Kidney (tissue), 13 donors: ENCODE measurements at regions not wholly inside any gene's neighbourhood (a gene's known extent, or its start where the extent isn't known, plus 50 kb on each side); places are given as distances from the start of the nearest gene placed in this dataset.
A peak's percentile ranks its signal among the peaks of the same experiment; 100 is the strongest.

ENCODE experiments used
- DNase-seq, 5 donors: peaks; one replicate each; pipeline ENCODE4 v3.0.0-alpha.2; 2013 to 2020
- FAIRE-seq: peaks from 2 replicates; lab custom pipeline; 2012; peaks lifted over from hg19 to GRCh38; lab: Jason Lieb, UNC
- H3K27ac ChIP-seq, 2 donors: one replicate each; pipeline ENCODE4 v1.7.0; 2013; ENCODE audit warnings: low read depth in 2 of 2, low read length in 2 of 2, inconsistent platforms in 1 of 2
- H3K27me3 ChIP-seq: one replicate; pipeline ENCODE4 v1.7.1; 2013; ENCODE audit warnings: low read length, inconsistent platforms; ENCODE audit not compliant: control insufficient read depth, insufficient read depth
- H3K36me3 ChIP-seq, 3 donors: one replicate each; pipeline versions ENCODE4 v1.7.0 to v1.7.1; 2013; ENCODE audit warnings: low read length in 3 of 3, control low read depth in 1 of 3, inconsistent platforms in 1 of 3; ENCODE audit not compliant: insufficient read depth in 3 of 3, control insufficient read depth in 2 of 3
- H3K4me1 ChIP-seq, 3 donors: one replicate each; pipeline versions ENCODE4 v1.7.0 to v1.7.1; 2013; ENCODE audit warnings: low read length in 3 of 3, inconsistent platforms in 1 of 3, low read depth in 1 of 3; ENCODE audit not compliant: control insufficient read depth in 2 of 3, insufficient read depth in 2 of 3
- H3K4me3 ChIP-seq, 3 donors: one replicate each; pipeline versions ENCODE4 v1.7.0 to v1.8.1; 2013; ENCODE audit warnings: low read length in 3 of 3, control low read depth in 1 of 3, inconsistent platforms in 1 of 3
- H3K9ac ChIP-seq, 3 donors: one replicate each; pipeline versions ENCODE4 v1.7.0 to v1.7.1; 2013; ENCODE audit warnings: low read length in 3 of 3, control low read depth in 1 of 3, inconsistent platforms in 1 of 3
- H3K9me3 ChIP-seq, 3 donors: one replicate each; pipeline versions ENCODE4 v1.7.0 to v1.7.1; 2013; ENCODE audit warnings: low read length in 3 of 3, control low read depth in 1 of 3, inconsistent platforms in 1 of 3; ENCODE audit not compliant: control insufficient read depth in 2 of 3, insufficient read depth in 1 of 3
- intact Hi-C: fragments of 100-400 bp; cut with DNase I; formaldehyde crosslinking; loops from one replicate; pipeline ENCODE4 v1.11.1; 2022
- TF ChIP-seq, protein P1 (sequence below): IDR thresholded peaks from 3 replicates; pipeline ENCODE4 v1.5.1; 2012; ENCODE audit warnings: mild to moderate bottlenecking, moderate library complexity, borderline replicate concordance; ENCODE audit not compliant: insufficient read depth; ENCODE audit errors: extremely low read depth
- donor health status: control.
- donor health status: control.
- donor health status: control.
- donor health status: control.
- donor health status: control.
- donor health status: DM: yes; HTN: yes; CAD: no.
- donor health status: Normal renal cell carcinoma (clear cell type).

DNA sequence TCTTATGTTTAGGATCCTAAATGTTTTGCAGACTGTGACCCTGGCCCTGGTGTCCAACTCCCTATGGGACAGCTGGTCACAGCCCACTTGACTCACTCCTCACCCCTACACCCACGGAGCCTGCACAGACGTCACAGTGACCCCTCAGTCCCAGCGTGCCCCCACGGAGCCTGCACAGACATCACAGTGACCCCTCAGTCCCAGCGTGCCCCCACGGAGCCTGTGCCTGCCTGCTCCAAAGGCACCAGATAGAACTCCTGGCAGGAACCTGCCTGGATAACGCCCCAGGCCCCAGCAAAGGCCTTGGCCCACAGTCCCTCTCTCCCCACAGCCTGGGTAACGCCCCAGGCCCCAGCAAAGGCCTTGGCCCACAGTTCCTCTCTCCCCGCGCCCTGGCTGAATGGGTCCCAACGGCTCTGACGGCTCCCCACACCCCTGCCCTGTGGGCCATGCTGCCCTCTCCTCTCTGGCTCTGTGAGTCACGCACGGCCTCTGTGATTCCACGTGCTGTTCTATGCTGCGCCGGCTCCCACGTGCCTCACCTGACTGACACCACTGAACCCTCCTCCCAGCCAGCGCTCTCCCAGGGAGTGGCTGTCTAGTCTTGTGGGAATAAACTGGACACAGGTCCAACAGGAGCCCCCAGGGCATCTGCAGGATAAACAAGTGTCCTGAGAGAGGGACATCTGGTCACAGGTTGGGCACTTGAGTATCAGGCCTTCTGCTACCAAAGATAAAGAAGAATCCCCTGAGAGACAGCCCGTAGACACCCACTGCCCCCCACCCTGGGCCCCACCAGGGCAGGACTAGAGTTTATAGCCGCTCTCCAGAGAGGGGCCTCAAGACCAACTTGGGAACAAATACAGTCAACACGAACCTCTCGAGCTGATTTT lies 250.3 kb downstream of the BRD1 start:
- H3K27ac ChIP-seq = no peak overlapping the region
- H3K9me3 ChIP-seq = peaks cover 0 to 7% (median 6%) of the 10 kb centered on the region in 3 donors
- FAIRE-seq (no peak), DNase-seq (peak in 2 of 5 donors; percentile 24 to 53)
- intact Hi-C loops = no loop called here
- no peak overlapping the region for H3K4me3 ChIP-seq
- H3K27me3 ChIP-seq = no peaks in the 10 kb centered on the region
- TF ChIP-seq, protein P1, sequence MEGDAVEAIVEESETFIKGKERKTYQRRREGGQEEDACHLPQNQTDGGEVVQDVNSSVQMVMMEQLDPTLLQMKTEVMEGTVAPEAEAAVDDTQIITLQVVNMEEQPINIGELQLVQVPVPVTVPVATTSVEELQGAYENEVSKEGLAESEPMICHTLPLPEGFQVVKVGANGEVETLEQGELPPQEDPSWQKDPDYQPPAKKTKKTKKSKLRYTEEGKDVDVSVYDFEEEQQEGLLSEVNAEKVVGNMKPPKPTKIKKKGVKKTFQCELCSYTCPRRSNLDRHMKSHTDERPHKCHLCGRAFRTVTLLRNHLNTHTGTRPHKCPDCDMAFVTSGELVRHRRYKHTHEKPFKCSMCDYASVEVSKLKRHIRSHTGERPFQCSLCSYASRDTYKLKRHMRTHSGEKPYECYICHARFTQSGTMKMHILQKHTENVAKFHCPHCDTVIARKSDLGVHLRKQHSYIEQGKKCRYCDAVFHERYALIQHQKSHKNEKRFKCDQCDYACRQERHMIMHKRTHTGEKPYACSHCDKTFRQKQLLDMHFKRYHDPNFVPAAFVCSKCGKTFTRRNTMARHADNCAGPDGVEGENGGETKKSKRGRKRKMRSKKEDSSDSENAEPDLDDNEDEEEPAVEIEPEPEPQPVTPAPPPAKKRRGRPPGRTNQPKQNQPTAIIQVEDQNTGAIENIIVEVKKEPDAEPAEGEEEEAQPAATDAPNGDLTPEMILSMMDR = no peak
- no peaks in the 10 kb centered on the region for H3K4me1 ChIP-seq
- H3K9ac ChIP-seq = no peak overlapping the region
- no peaks in the 10 kb centered on the region for H3K36me3 ChIP-seq

DNA sequence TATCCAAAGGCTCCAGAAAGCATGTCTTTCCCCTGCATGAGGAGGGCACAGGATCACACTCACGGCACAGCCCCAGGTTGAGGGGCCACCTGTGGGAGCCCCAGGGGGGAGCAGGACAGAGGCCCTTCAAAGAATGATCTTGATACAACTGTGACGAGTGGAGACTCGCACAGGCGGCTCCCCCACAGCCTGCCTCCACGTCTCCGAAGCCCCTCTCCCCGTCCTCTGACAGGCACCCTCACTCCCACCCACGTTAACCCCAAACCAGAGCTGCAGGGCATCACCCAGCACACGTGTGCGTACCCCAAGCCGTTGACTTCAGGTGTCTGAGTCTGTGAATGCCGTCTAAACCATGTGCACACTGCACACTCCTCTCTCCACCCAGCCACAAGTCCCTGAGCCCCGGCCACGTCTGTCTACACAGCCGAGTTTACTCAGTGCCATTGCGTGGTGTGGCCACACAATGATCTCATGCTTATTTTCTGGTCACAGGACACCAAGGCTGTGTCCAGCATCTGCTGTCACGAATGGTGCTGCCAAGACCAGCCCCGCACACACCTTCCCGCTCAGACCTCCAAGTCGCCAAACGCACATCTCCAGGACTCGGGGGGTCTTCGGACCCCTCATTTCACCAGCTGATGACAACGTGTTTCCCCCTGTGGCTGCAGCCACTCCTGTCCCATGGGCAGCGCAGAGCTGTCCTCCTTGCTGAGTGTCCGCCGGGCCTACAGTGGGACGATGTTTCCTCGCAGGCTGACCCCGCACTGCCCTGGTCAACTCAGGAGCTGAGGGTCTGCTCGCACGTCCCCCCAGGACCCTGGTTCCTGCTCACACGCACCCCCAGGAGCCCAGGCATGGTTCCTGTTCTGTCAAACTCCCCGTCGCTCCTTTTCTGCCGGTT lies 251.2 kb downstream of the BRD1 start:
- H3K4me3 ChIP-seq = no peak overlapping the region
- TF ChIP-seq, protein P1 = no peak
- H3K27ac ChIP-seq = no peak overlapping the region
- no peaks in the 10 kb centered on the region for H3K4me1 ChIP-seq
- H3K9ac ChIP-seq = no peak overlapping the region
- no peaks in the 10 kb centered on the region for H3K36me3 ChIP-seq
- intact Hi-C loops = no loop called here
- H3K27me3 ChIP-seq = no peaks in the 10 kb centered on the region
- peaks cover 0 to 7% (median 6%) of the 10 kb centered on the region in 3 donors for H3K9me3 ChIP-seq
- FAIRE-seq (no peak), DNase-seq (peak in 2 of 5 donors; percentile 15 to 70)

DNA sequence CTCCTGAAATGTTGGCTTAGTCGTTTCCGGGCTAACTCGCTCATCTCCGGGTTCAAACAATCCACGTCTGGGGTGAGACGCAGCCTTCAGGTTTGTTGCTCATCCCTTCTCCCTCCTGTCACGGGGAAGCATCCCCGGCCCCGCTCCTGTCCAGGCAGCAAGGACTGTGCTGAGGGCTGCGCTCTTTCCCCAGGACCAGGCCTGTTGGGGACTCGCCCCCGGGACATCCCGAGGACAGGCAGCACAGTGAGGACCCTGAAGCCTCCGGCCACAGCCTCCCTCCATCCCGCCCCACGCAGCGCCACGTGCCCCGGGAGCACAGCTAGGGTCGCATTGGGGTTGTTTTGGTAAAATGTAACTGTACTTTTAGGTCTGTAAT lies 252.0 kb downstream of the BRD1 start:
- H3K27me3 ChIP-seq = no peaks in the 10 kb centered on the region
- FAIRE-seq = no peak
- no peak overlapping the region for H3K9ac ChIP-seq
- intact Hi-C loops = no loop called here
- no peak overlapping the region for H3K4me3 ChIP-seq
- H3K27ac ChIP-seq = no peak overlapping the region
- TF ChIP-seq, protein P1 = no peak
- DNase-seq = peak in 2 of 5 donors; percentile 20 to 55
- H3K4me1 ChIP-seq = no peaks in the 10 kb centered on the region
- peaks cover 0 to 7% (median 5%) of the 10 kb centered on the region in 3 donors for H3K9me3 ChIP-seq
- no peaks in the 10 kb centered on the region for H3K36me3 ChIP-seq
